DMS153 treated with DMSO at 0.1 percent for 48 hours (cell line): ENCODE measurements at regions not wholly inside any gene's neighbourhood (a gene's known extent, or its start where the extent isn't known, plus 50 kb on each side); places are given as distances from the start of the nearest gene placed in this dataset.
"Not testable (repeated sequence)": the region's sequence is repeated elsewhere in the genome, so short reads cannot be mapped to it uniquely, and the experiment has no call there.

Experiments
- DNase-seq: peaks from one replicate; lab custom pipeline; 2025; ENCODE audit not compliant: unreplicated experiment; lab: John Stamatoyannopoulos, UW

GRCh38 chr1:166602801-166603200 lies 236.5 kb upstream of the POGK start:
- not testable (repeated sequence) for DNase-seq

DNA sequence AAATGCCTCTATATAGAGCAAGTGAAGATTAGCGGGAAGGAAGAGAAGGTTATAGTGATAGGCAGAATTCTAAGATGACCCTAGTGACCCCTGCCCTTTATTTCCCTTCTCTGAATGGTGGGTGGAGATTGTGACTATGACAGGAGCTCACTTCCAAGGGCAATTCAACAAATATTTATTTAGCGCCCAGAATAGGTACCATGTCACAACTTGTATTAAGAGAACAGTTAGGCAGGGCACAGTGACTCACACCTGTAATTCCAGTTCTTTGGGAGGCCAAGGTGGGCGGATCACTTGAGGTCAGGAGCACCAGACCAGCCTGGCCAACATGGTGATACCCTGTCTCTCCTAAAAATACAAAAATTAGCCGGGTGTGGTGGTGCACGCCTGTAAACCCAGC lies 236.0 kb upstream of the POGK start:
- no peak for DNase-seq

GRCh38 chr1:166605137-166605536 lies 234.1 kb upstream of the POGK start:
- no peak for DNase-seq

DNA sequence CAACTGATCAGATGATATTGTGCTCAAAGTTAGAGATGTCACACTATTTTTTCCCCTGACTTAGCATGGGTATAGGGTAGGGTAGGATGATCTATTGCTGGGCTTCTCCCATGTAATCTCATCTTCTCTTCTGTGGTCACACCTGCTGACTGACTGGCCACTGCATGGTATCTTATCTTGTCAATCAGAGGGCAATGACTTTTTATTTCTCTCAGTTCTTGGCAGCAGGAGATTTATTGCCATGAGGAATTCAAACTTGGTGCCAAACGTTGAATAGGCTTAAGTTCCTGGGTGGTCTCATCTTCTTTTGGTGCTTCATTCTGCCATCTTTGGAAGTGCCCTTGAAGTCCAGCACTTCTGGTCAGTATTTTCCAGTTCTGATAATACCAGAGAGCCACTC lies 226.4 kb upstream of the POGK start:
- DNase-seq = no peak

- DNase-seq = no peak
Measured at GRCh38 chr1:166616206-166616605, 223.1 kb upstream of the POGK start.

DNA sequence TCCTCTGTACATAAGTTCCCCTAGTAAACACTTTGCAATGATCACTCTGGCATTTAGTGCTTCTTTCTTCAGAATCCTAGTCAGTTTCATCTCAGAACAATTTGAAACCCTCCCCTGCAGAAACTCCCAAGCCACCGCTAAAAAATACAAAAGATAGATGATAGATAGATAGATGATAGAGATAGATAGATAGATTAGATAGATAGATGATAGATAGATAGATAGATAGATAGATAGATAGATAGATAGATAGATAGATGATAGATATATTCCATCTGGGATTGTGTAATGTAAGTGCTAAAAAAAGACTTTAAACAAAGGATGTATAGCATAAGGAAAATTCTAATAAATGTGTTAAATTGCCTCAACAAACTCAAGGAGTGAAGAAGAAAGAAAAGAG lies 212.6 kb upstream of the POGK start:
- DNase-seq = no peak

DNA sequence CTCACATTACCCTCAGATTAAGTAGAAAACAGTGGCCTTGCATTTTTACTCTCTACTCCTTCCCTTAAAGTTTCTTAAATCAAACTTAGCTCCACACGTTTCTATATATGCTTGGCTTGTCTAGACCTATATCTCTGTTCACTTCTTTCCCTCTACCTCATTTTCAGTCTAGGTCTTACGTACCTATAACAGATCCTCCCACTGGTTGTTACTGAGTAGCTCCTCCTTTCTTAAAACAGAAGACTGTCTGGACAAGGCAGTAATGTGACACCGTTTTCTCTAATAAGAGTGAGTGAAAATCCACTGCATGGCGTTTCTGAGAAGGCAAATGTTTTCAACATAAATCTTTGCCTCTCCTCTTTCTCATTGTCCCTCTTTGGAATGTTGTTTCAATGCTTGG lies 211.7 kb upstream of the POGK start:
- no peak for DNase-seq

GRCh38 chr1:166628259-166628658 lies 211.0 kb upstream of the POGK start:
- no peak for DNase-seq

DNA sequence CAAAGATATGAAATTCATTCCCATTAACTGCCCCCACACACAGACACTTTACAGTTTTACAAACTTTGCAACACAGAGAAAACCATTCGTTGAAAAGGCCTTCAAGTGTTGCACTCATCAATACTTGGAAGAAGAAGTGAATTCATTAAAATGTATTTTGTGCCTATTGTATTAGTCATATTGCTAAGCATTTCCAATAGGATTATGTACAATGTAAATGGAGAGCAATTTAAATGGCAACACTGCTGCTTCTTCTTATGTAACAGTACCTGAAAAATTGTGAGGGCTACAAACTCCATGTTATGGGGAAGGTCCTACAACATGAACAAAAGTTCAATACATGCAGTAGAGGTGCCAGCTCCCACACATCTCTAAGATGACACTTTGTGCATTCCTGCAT lies 209.3 kb upstream of the POGK start:
- no peak for DNase-seq

DNA sequence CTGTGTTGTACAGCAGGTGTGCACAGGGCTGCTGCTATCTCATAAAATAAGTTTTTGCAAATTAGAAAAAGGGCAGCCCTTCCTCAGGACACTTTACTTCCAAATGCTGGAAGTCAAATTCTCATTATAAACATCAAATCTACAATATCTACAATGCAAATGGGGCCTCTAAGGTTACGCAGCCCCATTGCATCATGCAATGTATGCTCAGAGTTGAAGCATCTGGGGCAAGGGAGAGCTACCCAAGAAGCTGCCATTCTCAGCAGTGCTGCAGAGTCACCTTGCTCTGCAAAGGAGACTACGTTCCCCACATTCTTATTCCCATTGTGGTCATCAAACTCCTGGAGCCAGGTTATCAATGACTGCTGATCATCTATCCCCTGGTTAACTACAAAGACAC lies 208.9 kb upstream of the POGK start:
- no peak for DNase-seq

DNA sequence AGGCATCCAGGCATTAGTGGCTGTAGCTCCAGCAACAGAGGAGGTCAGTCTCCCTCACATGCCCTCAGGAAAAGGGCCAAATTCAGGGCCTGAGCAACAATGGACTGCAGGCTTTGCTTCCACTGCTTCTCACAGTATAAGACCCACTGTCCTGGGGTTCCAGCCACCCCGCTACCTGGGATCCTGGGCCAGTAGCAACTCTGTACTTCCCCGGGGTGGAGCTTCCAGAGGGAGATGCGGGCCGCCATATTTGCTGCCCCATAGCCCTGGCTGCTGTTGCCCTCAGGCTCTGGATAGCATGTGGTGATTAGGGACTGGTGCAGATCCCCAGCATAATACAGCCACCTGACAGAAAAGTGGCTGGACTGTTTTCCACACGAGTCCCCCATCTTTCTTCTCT lies 201.1 kb upstream of the POGK start:
- no peak for DNase-seq

DNA sequence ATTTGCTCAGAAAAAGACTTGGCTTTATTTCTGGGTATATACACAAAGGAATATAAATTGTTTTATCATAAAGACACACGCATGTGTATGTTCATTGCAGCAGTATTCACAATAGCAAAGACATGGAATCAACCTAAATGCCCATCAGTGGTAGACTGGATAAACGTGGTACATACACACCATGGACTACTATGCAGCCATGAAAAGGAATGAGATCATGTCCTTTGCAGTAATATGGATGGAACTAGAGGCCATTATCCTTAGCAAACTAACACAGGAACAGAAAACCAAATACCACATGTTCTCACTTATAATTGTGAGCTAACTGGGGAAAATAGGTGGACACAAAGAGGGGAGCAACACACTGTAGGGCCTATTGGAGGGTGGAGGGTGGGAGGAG lies 182.0 kb upstream of the POGK start:
- not testable (repeated sequence) for DNase-seq

DNA sequence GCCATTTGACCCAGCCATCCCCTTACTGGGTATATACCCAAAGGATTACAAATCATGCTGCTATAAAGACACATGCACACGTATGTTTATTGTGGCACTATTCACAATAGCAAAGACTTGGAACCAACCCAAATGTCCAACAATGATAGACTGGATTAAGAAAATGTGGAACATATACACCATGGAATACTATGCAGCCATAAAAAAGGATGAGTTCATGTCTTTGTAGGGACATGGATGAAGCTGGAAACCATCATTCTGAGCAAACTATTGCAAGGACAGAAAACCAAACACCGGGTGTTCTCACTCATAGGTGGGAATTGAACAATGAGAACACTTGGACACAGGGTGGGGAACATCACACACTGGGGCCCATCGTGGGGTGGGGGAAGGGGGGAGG lies 172.5 kb upstream of the POGK start:
- not testable (repeated sequence) for DNase-seq

GRCh38 chr1:166667600-166667999 lies 171.7 kb upstream of the POGK start:
- not testable (repeated sequence) for DNase-seq

- DNase-seq = no peak
Measured at GRCh38 chr1:166671627-166672026, 167.6 kb upstream of the POGK start.

- no peak for DNase-seq
Measured at GRCh38 chr1:166673722-166674121, 165.6 kb upstream of the POGK start.

DNA sequence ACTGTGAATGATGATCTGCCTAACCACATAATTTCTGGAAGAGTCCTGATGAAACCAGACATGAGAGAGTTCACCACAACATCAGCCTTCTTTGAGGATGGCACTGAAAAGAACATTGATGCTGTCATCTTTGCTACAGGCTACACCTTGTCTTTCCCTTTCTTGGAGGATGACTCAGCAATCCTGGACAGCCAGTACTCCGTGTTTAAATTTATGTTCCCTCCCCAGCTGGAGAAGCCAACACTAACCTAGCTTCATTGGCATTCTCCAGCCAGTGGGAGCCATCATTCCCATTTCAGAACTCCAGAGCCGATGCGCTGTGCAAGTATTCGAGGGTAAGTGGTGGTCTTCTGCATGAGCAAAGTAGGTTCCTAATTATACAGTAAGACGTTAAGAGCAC lies 164.1 kb upstream of the POGK start:
- DNase-seq = no peak

- no peak for DNase-seq
Measured at GRCh38 chr1:166676981-166677380, 162.3 kb upstream of the POGK start.

- DNase-seq = no peak
Measured at GRCh38 chr1:166679369-166679768, 159.9 kb upstream of the POGK start.

GRCh38 chr1:166682588-166682987 lies 156.7 kb upstream of the POGK start:
- DNase-seq = no peak

DNA sequence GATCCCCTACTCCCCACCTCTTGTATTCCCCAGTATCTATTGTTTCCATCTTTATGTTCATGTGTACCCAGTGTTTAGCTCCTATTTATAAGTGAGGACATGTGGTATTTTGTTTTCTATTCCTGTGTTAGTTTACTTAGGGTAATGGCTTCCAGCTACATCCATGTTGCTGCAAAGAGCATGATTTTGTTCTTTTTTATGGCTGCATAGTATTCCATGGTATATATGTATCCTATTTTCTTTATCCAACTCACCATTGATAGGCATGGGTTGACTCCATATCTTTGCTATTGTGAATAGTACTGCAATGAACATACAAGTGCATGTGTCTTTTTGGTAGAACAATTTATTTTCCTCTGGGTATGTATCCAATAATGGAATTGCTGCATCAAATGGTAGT lies 154.6 kb upstream of the POGK start:
- DNase-seq = not testable (repeated sequence)

DNA sequence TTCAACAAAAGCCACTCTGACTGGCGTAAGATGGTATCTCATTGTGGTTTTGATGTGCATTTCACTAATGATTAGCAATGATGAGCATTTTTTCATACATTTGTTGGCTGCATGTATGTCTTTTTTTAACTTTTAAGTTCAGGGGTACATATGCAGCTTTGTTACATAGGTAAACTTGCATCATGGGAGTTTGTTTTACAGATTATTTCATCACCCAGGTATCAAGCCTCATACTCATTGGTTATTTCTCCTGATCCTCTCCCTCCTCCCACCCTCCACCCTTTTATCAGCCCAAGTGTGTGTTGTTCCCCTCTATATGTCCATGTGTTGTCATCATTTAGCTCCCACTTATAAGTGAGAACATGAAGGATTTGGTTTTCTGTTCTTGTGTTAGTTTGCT lies 154.1 kb upstream of the POGK start:
- DNase-seq = no peak

- DNase-seq = not testable (repeated sequence)
Measured at GRCh38 chr1:166685891-166686290, 153.4 kb upstream of the POGK start.

GRCh38 chr1:166690596-166690995 lies 148.7 kb upstream of the POGK start:
- not testable (repeated sequence) for DNase-seq
